ENCODE measurements at regions not wholly inside any gene's neighbourhood (a gene's known extent, or its start where the extent isn't known, plus 50 kb on each side); places are given as distances from the start of the nearest gene placed in this dataset.
A peak's percentile ranks its signal among the peaks of the same experiment; 100 is the strongest.

DNA sequence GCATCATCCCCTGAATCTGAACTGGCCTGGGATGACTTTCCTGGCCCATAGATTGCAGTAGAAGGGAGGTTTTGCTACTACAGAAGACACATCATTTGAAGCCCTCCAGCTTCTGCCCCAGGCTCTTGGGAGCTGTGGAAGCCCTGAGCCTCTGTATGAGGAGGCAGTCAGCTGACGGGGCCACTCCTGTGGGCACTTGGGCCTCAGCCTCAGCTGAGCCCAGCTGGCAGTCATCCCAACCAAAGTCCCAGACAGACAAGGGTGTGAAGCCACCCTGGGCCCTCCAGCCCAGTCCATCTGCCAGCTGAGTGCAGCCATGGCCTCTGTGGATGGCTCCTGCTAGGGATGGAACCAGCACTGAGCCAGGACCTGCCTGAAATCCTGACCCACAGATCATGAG is 502.3 kb upstream of the HS6ST1 start:
- no peak overlapping the region for H3K27ac ChIP-seq
- no peaks in the 10 kb centered on the region for H3K27me3 ChIP-seq
- intact Hi-C loops (cut with DNase I) = no loop called here
- no peak for TF ChIP-seq CTCF (IDR thresholded peaks at IDR 0.05)
- TF ChIP-seq POLR2A (IDR thresholded peaks at IDR 0.05) = no peak
- H3K4me3 ChIP-seq = no peak overlapping the region
- DNase-seq (no peak), ATAC-seq (no peak)
- no peaks in the 10 kb centered on the region for H3K36me3 ChIP-seq (replicated peaks in 1 of 2; ENCODE audit: insufficient read depth in 1 of 2, low read depth in 2 of 2)
- 89 to 100% methylated on average over 1 of the region's 1 CpG for WGBS, 2 donors
- H3K4me1 ChIP-seq = no peaks in the 10 kb centered on the region
- no peaks in the 10 kb centered on the region for H3K9me3 ChIP-seq

GRCh38 chr2:128832946-128833663 is 514.4 kb upstream of the HS6ST1 start:
- H3K9me3 ChIP-seq = no peaks in the 10 kb centered on the region
- no peak overlapping the region for H3K4me3 ChIP-seq
- H3K27ac ChIP-seq = no peak overlapping the region
- peak in 2 of 4 donors; percentile 28 to 61 for DNase-seq
- H3K27me3 ChIP-seq = no peaks in the 10 kb centered on the region
- TF ChIP-seq POLR2A (IDR thresholded peaks at IDR 0.05) (no peak), CTCF (IDR thresholded peaks at IDR 0.05) (no peak)
- peaks cover 13% of the 10 kb centered on the region for H3K4me1 ChIP-seq
- H3K36me3 ChIP-seq (replicated peaks in 1 of 2; ENCODE audit: insufficient read depth in 1 of 2, low read depth in 2 of 2) = no peaks in the 10 kb centered on the region
- 30 to 60% methylated on average over 7 to 8 of the region's 8 CpGs for WGBS, 2 donors
- peak; percentile 74 for ATAC-seq
- intact Hi-C loops (cut with DNase I) = no loop called here

GRCh38 chr2:128833664-128834027 is 515.0 kb upstream of the HS6ST1 start:
- no peak for TF ChIP-seq POLR2A (IDR thresholded peaks at IDR 0.05)
- no peak for TF ChIP-seq CTCF (IDR thresholded peaks at IDR 0.05)
- Histone ChIP-seq H3K4me1 (peaks cover 13% of the 10 kb centered on the region), H3K4me3 (no peak overlapping the region), H3K27me3 (no peaks in the 10 kb centered on the region), H3K36me3 (replicated peaks in 1 of 2; ENCODE audit: insufficient read depth in 1 of 2, low read depth in 2 of 2) (no peaks in the 10 kb centered on the region), H3K27ac (no peak overlapping the region), H3K9me3 (no peaks in the 10 kb centered on the region)
- DNase-seq (no peak), ATAC-seq (no peak)
- WGBS, 2 donors = 85 to 86% methylated on average over 6 of the region's 6 CpGs
- intact Hi-C loops (cut with DNase I) = no loop called here

GRCh38 chr2:128834207-128834879 is 515.7 kb upstream of the HS6ST1 start:
- peaks cover 13% of the 10 kb centered on the region for H3K4me1 ChIP-seq
- intact Hi-C loops (cut with DNase I) = no loop called here
- ATAC-seq (no peak), DNase-seq (peak in 2 of 4 donors; percentile 16 to 30)
- no peak for TF ChIP-seq CTCF (IDR thresholded peaks at IDR 0.05)
- no peak for TF ChIP-seq POLR2A (IDR thresholded peaks at IDR 0.05)
- no peaks in the 10 kb centered on the region for H3K27me3 ChIP-seq
- WGBS, 2 donors = 72 to 77% methylated on average over 8 of the region's 8 CpGs
- H3K27ac ChIP-seq = no peak overlapping the region
- H3K36me3 ChIP-seq (replicated peaks in 1 of 2; ENCODE audit: insufficient read depth in 1 of 2, low read depth in 2 of 2) = no peaks in the 10 kb centered on the region
- no peak overlapping the region for H3K4me3 ChIP-seq
- no peaks in the 10 kb centered on the region for H3K9me3 ChIP-seq

DNA sequence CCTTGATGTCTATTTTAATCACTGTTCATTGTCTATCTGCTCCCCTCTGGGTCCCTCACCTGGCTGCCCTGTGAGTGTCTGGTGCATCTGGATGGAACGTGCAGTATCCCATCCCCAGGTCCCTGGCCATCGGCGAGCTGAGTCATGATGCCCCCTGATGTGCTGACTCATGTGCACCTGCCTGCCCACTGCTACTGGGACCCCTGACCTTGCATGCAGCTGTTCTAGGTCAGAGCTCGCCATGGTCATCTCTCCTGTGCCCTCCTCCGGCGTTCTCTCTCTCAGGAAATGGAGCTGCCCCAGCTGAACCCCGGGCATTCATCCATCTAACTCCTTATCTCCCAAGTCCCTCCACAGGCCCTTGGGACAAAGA is 516.2 kb upstream of the HS6ST1 start:
- Histone ChIP-seq H3K4me1 (peaks cover 13% of the 10 kb centered on the region), H3K9me3 (no peaks in the 10 kb centered on the region), H3K27me3 (no peaks in the 10 kb centered on the region), H3K4me3 (no peak overlapping the region), H3K27ac (no peak overlapping the region), H3K36me3 (replicated peaks in 1 of 2; ENCODE audit: insufficient read depth in 1 of 2, low read depth in 2 of 2) (no peaks in the 10 kb centered on the region)
- TF ChIP-seq POLR2A (IDR thresholded peaks at IDR 0.05) (no peak), CTCF (IDR thresholded peaks at IDR 0.05) (no peak)
- ATAC-seq (no peak), DNase-seq (no peak)
- WGBS, 2 donors = 82 to 88% methylated on average over 7 of the region's 7 CpGs
- intact Hi-C loops (cut with DNase I) = no loop called here
